AG04450 (cell line): ENCODE measurements at regions not wholly inside any gene's neighbourhood (a gene's known extent, or its start where the extent isn't known, plus 50 kb on each side); places are given as distances from the start of the nearest gene placed in this dataset.

ENCODE experiments used
- CTCF ChIA-PET: fragments of 300-600, 350-600 bp; formaldehyde crosslinking; extraction: SDS; loops from one replicate; lab custom pipeline; 2022; ENCODE audit warnings: antibody characterized with exemption, inconsistent platforms; lab: Charles Lee
- POLR2A ChIA-PET: fragments of 350-600 bp; formaldehyde crosslinking; extraction: SDS; loops from one replicate; lab custom pipeline; 2021; ENCODE audit warnings: antibody characterized with exemption, inconsistent platforms; lab: Yijun Ruan, JAX
- DNase-seq: peaks from one replicate; pipeline ENCODE4 v3.0.0-alpha.2; 2011; ENCODE audit warnings: low read depth, low spot score
- H3K27ac ChIP-seq: one replicate; pipeline ENCODE4 v1.5.1; 2012; ENCODE audit warnings: low read depth, low read length, control low read depth
- H3K27me3 ChIP-seq: one replicate; pipeline ENCODE4 v1.6.0; 2012; ENCODE audit warnings: low read length; ENCODE audit not compliant: control insufficient read depth, insufficient read depth
- H3K4me3 ChIP-seq: 2 replicates; pipeline ENCODE4 v1.5.1; 2011; ENCODE audit warnings: mild to moderate bottlenecking, low read depth, low read length, control low read depth
- H3K9me3 ChIP-seq: 2 replicates; pipeline ENCODE4 v1.5.1; 2012; ENCODE audit warnings: low read length; ENCODE audit not compliant: control insufficient read depth, insufficient read depth
- CTCF ChIP-seq: IDR thresholded peaks from 2 replicates; pipeline ENCODE4 v1.5.1; 2011; ENCODE audit warnings: low read depth, low read length, control low read depth, inconsistent platforms

GRCh38 chr3:160126761-160127160 lies 98.5 kb upstream of the C3orf80 start:
- no peak overlapping the region for H3K27ac ChIP-seq
- no peak for TF ChIP-seq CTCF
- no peaks in the 10 kb centered on the region for H3K9me3 ChIP-seq
- no peak for DNase-seq
- CTCF ChIA-PET, result interaction anchor here (0.5 to 1.7 kb wide), 2 partner anchors 37 to 287 kb away, joined by 3 to 5 read pairs; no protein-coding TSS in a partner anchor
- POLR2A ChIA-PET, result no interaction called here
- H3K4me3 ChIP-seq, result no peak overlapping the region
- H3K27me3 ChIP-seq, result no peaks in the 10 kb centered on the region

GRCh38 chr3:160127308-160127707 lies 97.9 kb upstream of the C3orf80 start:
- ChIA-PET CTCF (interaction anchor here (0.7 kb wide), 1 partner anchor 36 kb away, joined by 3 read pairs; no protein-coding TSS in a partner anchor), POLR2A (no interaction called here)
- TF ChIP-seq CTCF, result no peak
- Histone ChIP-seq H3K9me3 (no peaks in the 10 kb centered on the region), H3K27me3 (no peaks in the 10 kb centered on the region), H3K4me3 (no peak overlapping the region), H3K27ac (no peak overlapping the region)
- no peak for DNase-seq

- DNase-seq, result no peak
- ChIA-PET POLR2A (no interaction called here), CTCF (no interaction called here)
- TF ChIP-seq CTCF, result no peak
- Histone ChIP-seq H3K4me3 (no peak overlapping the region), H3K27ac (no peak overlapping the region), H3K27me3 (no peaks in the 10 kb centered on the region), H3K9me3 (no peaks in the 10 kb centered on the region)
These were observed 97.2 kb upstream of the C3orf80 start for GRCh38 chr3:160128056-160128455.

GRCh38 chr3:160129459-160130061 lies 95.7 kb upstream of the C3orf80 start:
- TF ChIP-seq CTCF, result no peak
- H3K27me3 ChIP-seq, result no peaks in the 10 kb centered on the region
- ChIA-PET CTCF (no interaction called here), POLR2A (no interaction called here)
- peak overlapping the region; percentile 33 for H3K27ac ChIP-seq
- peak; percentile 80 for DNase-seq
- no peak overlapping the region for H3K4me3 ChIP-seq
- no peaks in the 10 kb centered on the region for H3K9me3 ChIP-seq

- H3K9me3 ChIP-seq, result no peaks in the 10 kb centered on the region
- DNase-seq, result no peak
- H3K4me3 ChIP-seq, result no peak overlapping the region
- H3K27ac ChIP-seq, result no peak overlapping the region
- no peaks in the 10 kb centered on the region for H3K27me3 ChIP-seq
- POLR2A ChIA-PET, result no interaction called here
- TF ChIP-seq CTCF, result no peak
- CTCF ChIA-PET, result interaction anchor here (0.7 kb wide), 1 partner anchor 33 kb away, joined by 3 read pairs; no protein-coding TSS in a partner anchor
These were observed 95.2 kb upstream of the C3orf80 start for GRCh38 chr3:160130071-160130470.
